Esophagus muscularis mucosa (tissue), 3 donors: ENCODE measurements at regions not wholly inside any gene's neighbourhood (a gene's known extent, or its start where the extent isn't known, plus 50 kb on each side); places are given as distances from the start of the nearest gene placed in this dataset.

Source experiments
- CTCF ChIP-seq, 3 experiments: fragments of 200-600 bp in 2 of 3; fragments of 450-650 bp in 1 of 3; sonication (generic) in 2 of 3; IDR thresholded peaks; one replicate each; pipeline ENCODE4 v1.5.1; 2017 to 2019; ENCODE audit warnings: antibody characterized with exemption in 3 of 3, mild to moderate bottlenecking in 2 of 3, moderate library complexity in 1 of 3
- POLR2A ChIP-seq: fragments of 450-650 bp; IDR thresholded peaks from one replicate; pipeline ENCODE4 v1.6.1; 2017; ENCODE audit warnings: antibody characterized with exemption, moderate library complexity, mild to moderate bottlenecking, low read depth
- POLR2AphosphoS5 ChIP-seq, 2 donors: sonication (generic); formaldehyde crosslinking; IDR thresholded peaks; one replicate each; pipeline ENCODE4 v1.6.1; 2017; ENCODE audit warnings: antibody characterized with exemption in 2 of 2

- no peak for TF ChIP-seq POLR2A
- TF ChIP-seq CTCF (IDR thresholded peaks at IDR 0.05) = no peak
- no peak for TF ChIP-seq POLR2AphosphoS5 (IDR thresholded peaks at IDR 0.05)
Observed at GRCh38 chr10:37679465-37679864, 177.9 kb downstream of the ZNF248 start.
